Duodenal mucosa (tissue), 2 donors: ENCODE measurements at regions not wholly inside any gene's neighbourhood (a gene's known extent, or its start where the extent isn't known, plus 50 kb on each side); places are given as distances from the start of the nearest gene placed in this dataset.

Source experiments
- H3K27ac ChIP-seq: one replicate; pipeline ENCODE4 v1.7.0; 2013; ENCODE audit warnings: low read depth, low read length
- H3K27me3 ChIP-seq, 2 donors: one replicate each; pipeline ENCODE4 v1.7.0; 2013; ENCODE audit warnings: low read length in 2 of 2, control low read depth in 1 of 2; ENCODE audit not compliant: insufficient read depth in 2 of 2, control insufficient read depth in 1 of 2
- H3K36me3 ChIP-seq, 2 donors: one replicate each; pipeline ENCODE4 v1.7.0; 2013; ENCODE audit warnings: low read length in 2 of 2, control low read depth in 1 of 2; ENCODE audit not compliant: insufficient read depth in 2 of 2, control insufficient read depth in 1 of 2
- H3K4me1 ChIP-seq, 2 donors: one replicate each; pipeline ENCODE4 v1.7.0; 2013; ENCODE audit warnings: low read length in 2 of 2, control low read depth in 1 of 2; ENCODE audit not compliant: insufficient read depth in 2 of 2, control insufficient read depth in 1 of 2
- H3K4me3 ChIP-seq, 2 donors: one replicate each; pipeline ENCODE4 v1.7.0; 2013; ENCODE audit warnings: low read length in 2 of 2, low read depth in 1 of 2
- H3K9ac ChIP-seq, 2 donors: one replicate each; pipeline ENCODE4 v1.7.0; 2013; ENCODE audit warnings: low read length in 2 of 2, low read depth in 1 of 2
- H3K9me3 ChIP-seq, 2 donors: one replicate each; pipeline ENCODE4 v1.7.0; 2013; ENCODE audit warnings: low read length in 2 of 2, control low read depth in 1 of 2; ENCODE audit not compliant: control insufficient read depth in 1 of 2

GRCh38 chr4:124079174-124079780, 633.3 kb downstream of the ANKRD50 start:
- no peaks in the 10 kb centered on the region for H3K27me3 ChIP-seq
- H3K27ac ChIP-seq = no peak overlapping the region
- no peaks in the 10 kb centered on the region for H3K4me1 ChIP-seq
- H3K4me3 ChIP-seq = no peak overlapping the region
- no peak overlapping the region for H3K9ac ChIP-seq
- no peaks in the 10 kb centered on the region for H3K9me3 ChIP-seq
- H3K36me3 ChIP-seq = no peaks in the 10 kb centered on the region

DNA sequence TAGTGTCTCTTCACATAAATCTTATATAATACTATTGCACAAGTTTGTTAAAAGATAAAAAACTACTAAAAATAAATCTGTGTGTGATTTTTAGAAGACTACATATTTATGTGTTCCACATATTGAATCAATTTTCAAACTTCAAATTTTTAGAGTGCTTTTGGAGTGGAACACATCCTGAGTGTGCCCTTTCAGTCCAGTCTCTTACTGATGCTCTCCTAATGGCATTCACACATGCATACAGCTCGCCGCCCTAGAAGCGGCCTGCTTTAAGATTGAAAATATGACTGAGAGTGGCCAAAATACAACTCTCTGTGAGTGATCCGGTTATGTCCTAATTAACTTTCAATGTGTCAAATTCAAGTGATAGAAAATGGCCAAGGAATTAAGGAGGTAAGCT, 628.8 kb downstream of the ANKRD50 start:
- H3K9ac ChIP-seq = no peak overlapping the region
- no peaks in the 10 kb centered on the region for H3K27me3 ChIP-seq
- no peak overlapping the region for H3K4me3 ChIP-seq
- H3K36me3 ChIP-seq = no peaks in the 10 kb centered on the region
- H3K27ac ChIP-seq = no peak overlapping the region
- H3K4me1 ChIP-seq = no peaks in the 10 kb centered on the region
- no peaks in the 10 kb centered on the region for H3K9me3 ChIP-seq

GRCh38 chr4:124085561-124086180, 626.9 kb downstream of the ANKRD50 start:
- no peak overlapping the region for H3K4me3 ChIP-seq
- H3K9ac ChIP-seq = no peak overlapping the region
- H3K27me3 ChIP-seq = no peaks in the 10 kb centered on the region
- H3K4me1 ChIP-seq = no peaks in the 10 kb centered on the region
- H3K9me3 ChIP-seq = no peaks in the 10 kb centered on the region
- no peak overlapping the region for H3K27ac ChIP-seq
- no peaks in the 10 kb centered on the region for H3K36me3 ChIP-seq

DNA sequence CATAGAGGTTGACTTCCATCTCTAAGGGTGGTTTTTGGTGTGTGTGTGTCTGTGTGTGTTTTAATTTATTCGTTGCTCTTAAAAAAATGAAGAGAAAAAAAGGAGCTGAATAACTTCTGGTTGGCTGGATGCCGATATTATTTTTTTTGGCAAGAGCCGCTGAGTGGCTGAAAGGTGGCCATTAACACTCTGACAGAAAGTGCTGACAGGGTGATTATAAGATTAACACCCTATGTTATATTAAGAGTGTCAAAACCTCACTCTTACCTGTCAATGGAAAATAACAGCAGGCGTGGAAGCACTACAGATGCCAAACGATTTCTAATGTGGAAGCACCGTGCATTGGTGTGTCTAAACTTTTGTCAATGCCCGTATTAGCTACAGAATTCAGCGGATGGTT, 622.5 kb downstream of the ANKRD50 start:
- no peak overlapping the region for H3K4me3 ChIP-seq
- no peaks in the 10 kb centered on the region for H3K9me3 ChIP-seq
- no peak overlapping the region for H3K9ac ChIP-seq
- no peaks in the 10 kb centered on the region for H3K4me1 ChIP-seq
- H3K27me3 ChIP-seq = no peaks in the 10 kb centered on the region
- no peak overlapping the region for H3K27ac ChIP-seq
- H3K36me3 ChIP-seq = no peaks in the 10 kb centered on the region

DNA sequence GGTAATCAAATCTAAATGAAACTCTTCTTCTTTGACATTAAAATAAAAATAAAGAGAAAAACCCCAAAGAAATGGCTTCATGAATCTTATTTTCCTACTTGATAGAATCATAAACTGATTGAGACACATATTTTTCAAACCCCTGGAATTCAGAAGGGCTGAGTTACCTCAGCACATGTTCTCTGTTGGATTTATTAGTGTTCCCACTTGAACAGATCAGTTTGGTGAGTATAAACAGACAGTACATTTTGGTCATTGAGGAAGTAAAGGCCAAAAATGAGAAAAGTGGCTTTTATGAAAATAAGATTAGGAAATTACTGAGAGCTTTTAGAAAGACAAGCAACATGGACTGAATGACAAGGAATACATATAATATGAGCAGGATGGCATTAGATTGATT, 620.4 kb downstream of the ANKRD50 start:
- Histone ChIP-seq H3K27me3 (no peaks in the 10 kb centered on the region), H3K27ac (no peak overlapping the region), H3K4me3 (no peak overlapping the region), H3K4me1 (no peaks in the 10 kb centered on the region), H3K36me3 (no peaks in the 10 kb centered on the region), H3K9me3 (no peaks in the 10 kb centered on the region), H3K9ac (no peak overlapping the region)

DNA sequence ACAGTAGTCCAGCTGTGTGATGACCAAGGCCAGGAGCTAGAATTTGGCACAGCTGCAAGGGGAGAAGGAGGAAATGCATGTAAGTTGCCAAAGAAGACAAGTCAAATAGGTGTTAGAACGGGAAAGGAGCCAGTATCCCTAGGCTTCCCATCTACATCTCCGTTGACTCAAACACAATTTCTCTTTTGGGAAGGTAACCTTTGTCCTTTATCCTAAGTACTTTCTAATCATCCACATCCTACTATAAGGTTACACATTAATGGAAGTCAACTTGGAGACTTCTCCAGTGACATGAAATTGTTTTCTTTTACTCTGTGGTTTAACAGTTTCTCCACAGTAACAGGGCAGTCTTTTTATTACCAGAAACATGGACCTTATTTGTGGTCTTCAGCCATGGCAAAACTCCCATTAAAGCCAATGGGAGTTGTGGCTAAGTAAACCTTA, 620.0 kb downstream of the ANKRD50 start:
- H3K4me1 ChIP-seq = no peaks in the 10 kb centered on the region
- no peak overlapping the region for H3K4me3 ChIP-seq
- no peaks in the 10 kb centered on the region for H3K27me3 ChIP-seq
- no peak overlapping the region for H3K9ac ChIP-seq
- H3K36me3 ChIP-seq = no peaks in the 10 kb centered on the region
- no peaks in the 10 kb centered on the region for H3K9me3 ChIP-seq
- no peak overlapping the region for H3K27ac ChIP-seq

DNA sequence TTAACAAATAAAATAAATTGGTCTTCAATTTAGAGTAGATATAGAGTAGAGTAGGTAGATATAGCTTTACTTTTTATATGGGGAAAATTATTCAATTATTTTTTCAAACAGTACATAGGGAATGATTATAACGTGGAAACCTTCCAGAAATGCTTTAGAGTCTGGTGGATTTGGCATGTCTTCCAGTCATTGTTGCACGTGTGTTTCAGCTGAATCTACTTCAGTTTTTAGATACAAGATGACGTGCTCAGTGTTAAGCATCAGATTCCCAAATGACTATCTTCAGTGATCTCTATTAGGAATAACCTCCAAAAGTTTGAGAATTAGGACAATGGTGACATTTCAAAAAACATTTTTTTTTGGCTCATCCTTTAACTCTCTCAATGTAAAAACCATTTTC, 616.9 kb downstream of the ANKRD50 start:
- no peaks in the 10 kb centered on the region for H3K27me3 ChIP-seq
- no peak overlapping the region for H3K4me3 ChIP-seq
- H3K4me1 ChIP-seq = no peaks in the 10 kb centered on the region
- H3K36me3 ChIP-seq = no peaks in the 10 kb centered on the region
- no peak overlapping the region for H3K27ac ChIP-seq
- no peak overlapping the region for H3K9ac ChIP-seq
- no peaks in the 10 kb centered on the region for H3K9me3 ChIP-seq

DNA sequence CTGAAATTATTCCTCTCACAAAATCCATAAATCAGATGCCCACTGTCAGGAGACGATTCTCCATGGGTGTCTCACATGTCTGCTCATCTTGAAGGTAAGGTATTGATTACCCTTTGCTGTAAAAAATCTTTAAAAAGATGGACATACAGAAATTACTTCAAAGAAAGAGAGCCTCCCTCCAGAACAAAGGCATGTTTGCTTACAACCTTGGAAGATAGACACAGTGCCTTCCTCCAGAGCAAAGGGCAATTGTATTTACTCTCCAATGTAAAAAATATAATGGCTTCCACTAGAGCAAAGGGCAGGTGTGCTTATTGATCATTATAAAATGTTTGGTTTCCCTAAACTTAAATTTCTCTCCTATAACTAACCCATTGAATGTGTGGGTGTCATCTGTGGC, 616.2 kb downstream of the ANKRD50 start:
- H3K27ac ChIP-seq = no peak overlapping the region
- no peaks in the 10 kb centered on the region for H3K9me3 ChIP-seq
- no peak overlapping the region for H3K9ac ChIP-seq
- no peaks in the 10 kb centered on the region for H3K36me3 ChIP-seq
- no peak overlapping the region for H3K4me3 ChIP-seq
- no peaks in the 10 kb centered on the region for H3K4me1 ChIP-seq
- H3K27me3 ChIP-seq = no peaks in the 10 kb centered on the region

DNA sequence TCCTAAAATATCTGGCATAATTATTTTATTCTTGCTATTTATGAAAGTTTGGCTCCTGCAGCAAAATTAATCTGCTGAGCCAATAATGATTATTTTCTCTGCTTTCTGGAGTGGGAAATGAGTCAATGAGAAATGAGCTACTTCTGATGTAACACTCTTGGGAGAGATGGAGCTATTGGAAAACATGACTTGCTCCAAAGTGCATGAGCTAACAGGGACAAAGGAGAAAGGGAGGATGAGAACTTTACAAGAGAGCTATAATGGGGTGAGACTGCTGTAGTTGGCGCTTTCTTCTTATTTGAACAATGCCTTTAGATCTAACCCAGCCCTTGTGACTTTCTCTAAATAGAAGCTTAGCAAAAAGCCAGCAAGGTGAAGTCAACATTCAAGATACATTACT, 615.1 kb downstream of the ANKRD50 start:
- Histone ChIP-seq H3K4me3 (no peak overlapping the region), H3K36me3 (no peaks in the 10 kb centered on the region), H3K9me3 (no peaks in the 10 kb centered on the region), H3K27ac (no peak overlapping the region), H3K9ac (no peak overlapping the region), H3K27me3 (no peaks in the 10 kb centered on the region), H3K4me1 (no peaks in the 10 kb centered on the region)

DNA sequence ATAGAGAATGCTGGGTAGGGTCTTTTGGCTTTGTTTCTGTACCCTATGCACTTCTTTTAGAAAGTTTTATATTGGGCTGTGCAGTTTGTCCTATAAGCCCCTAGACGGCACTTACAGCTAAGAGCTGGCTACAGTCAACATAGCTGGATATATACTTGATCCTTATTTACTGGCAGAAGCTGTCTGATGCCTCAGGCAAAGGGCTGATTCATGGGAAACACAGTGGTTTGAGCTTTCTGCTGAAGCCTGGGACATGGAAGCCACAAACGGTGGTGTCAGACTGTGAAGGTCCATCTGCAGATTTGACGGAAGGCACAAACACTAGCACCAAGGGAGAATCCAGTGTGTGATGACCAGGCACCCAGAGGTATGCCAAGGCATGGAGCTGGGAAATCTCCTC, 608.4 kb downstream of the ANKRD50 start:
- H3K9ac ChIP-seq = no peak overlapping the region
- no peaks in the 10 kb centered on the region for H3K36me3 ChIP-seq
- no peak overlapping the region for H3K27ac ChIP-seq
- no peaks in the 10 kb centered on the region for H3K4me1 ChIP-seq
- no peaks in the 10 kb centered on the region for H3K27me3 ChIP-seq
- H3K9me3 ChIP-seq = no peaks in the 10 kb centered on the region
- H3K4me3 ChIP-seq = no peak overlapping the region
